Mesothelial cell of epicardium (in vitro differentiated cells): ENCODE measurements at regions not wholly inside any gene's neighbourhood (a gene's known extent, or its start where the extent isn't known, plus 50 kb on each side); places are given as distances from the start of the nearest gene placed in this dataset.

ENCODE experiments used
- DNase-seq, 2 experiments: peaks; one replicate each; pipeline ENCODE4 v3.0.0; 2021; ENCODE audit warnings: low spot score in 2 of 2; ENCODE audit not compliant: unreplicated experiment in 2 of 2
- H3K27ac Mint-ChIP-seq: 2 replicates; pipeline ENCODE4 v1.8.0; 2021; ENCODE audit warnings: mixed read lengths
- H3K27me3 Mint-ChIP-seq: 2 replicates; pipeline ENCODE4 v1.8.0; 2021; ENCODE audit warnings: low read depth, mixed read lengths
- H3K36me3 Mint-ChIP-seq: 2 replicates; pipeline ENCODE4 v1.8.0; 2021; ENCODE audit warnings: mixed read lengths
- H3K4me1 Mint-ChIP-seq: 2 replicates; pipeline ENCODE4 v1.8.0; 2021; ENCODE audit warnings: mixed read lengths
- H3K4me3 Mint-ChIP-seq: 2 replicates; pipeline ENCODE4 v1.8.0; 2021; ENCODE audit warnings: mild to moderate bottlenecking, moderate library complexity, mixed read lengths
- H3K9me3 Mint-ChIP-seq: 2 replicates; pipeline ENCODE4 v1.8.0; 2021; ENCODE audit warnings: mixed read lengths
- TF ChIP-seq, protein P1 (sequence below): fragments of 200-600 bp; sonication (generic); IDR thresholded peaks from one replicate; pipeline ENCODE4 v1.5.0; 2021; ENCODE audit warnings: antibody characterized with exemption; ENCODE audit not compliant: unreplicated experiment

DNA sequence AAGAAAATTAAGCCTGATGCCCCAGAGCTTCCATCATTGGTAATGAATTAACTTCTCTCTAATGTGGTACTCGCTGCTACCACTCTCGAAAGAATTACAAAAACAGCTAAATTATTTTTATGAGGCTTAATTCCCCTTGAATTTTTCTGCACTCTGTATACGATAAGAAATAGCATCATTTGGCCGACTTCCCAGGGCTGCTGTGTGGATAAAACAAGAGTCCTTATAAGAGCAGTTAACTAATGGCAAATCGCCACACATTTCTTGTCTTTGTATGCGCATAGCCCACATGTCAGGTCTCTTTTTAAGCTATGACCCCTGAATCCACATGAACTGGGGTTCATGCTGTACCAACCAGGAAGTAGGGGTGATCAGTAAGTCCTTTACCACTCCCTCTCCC is 668.4 kb downstream of the TMEM182 start:
- Mint-ChIP-seq H3K4me3 (no peak overlapping the region), H3K9me3 (peaks cover 5% of the 10 kb centered on the region), H3K27ac (no peak overlapping the region), H3K36me3 (no peaks in the 10 kb centered on the region), H3K4me1 (no peaks in the 10 kb centered on the region), H3K27me3 (no peaks in the 10 kb centered on the region)
- TF ChIP-seq, protein P1, sequence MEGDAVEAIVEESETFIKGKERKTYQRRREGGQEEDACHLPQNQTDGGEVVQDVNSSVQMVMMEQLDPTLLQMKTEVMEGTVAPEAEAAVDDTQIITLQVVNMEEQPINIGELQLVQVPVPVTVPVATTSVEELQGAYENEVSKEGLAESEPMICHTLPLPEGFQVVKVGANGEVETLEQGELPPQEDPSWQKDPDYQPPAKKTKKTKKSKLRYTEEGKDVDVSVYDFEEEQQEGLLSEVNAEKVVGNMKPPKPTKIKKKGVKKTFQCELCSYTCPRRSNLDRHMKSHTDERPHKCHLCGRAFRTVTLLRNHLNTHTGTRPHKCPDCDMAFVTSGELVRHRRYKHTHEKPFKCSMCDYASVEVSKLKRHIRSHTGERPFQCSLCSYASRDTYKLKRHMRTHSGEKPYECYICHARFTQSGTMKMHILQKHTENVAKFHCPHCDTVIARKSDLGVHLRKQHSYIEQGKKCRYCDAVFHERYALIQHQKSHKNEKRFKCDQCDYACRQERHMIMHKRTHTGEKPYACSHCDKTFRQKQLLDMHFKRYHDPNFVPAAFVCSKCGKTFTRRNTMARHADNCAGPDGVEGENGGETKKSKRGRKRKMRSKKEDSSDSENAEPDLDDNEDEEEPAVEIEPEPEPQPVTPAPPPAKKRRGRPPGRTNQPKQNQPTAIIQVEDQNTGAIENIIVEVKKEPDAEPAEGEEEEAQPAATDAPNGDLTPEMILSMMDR: no peak
- no peak for DNase-seq

DNA sequence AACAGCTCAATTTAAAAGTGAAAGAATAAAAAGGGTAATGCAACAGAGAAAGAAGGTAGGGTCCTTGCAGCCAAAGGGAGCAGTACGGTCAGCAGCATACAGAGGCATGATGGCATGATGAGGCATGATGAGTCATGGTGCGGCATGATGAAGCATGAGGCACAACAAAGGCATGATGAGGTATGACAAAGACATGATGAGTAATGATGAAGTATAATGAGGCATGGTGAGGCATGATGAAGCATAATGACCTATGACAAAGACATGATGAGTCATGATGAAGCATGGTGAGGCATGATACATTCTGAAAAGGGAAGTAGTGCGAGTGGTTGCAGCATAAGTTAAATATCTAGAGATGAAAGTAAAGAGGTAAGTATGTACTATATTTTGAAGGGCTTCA is 673.2 kb downstream of the TMEM182 start:
- peaks cover 5% of the 10 kb centered on the region for H3K9me3 Mint-ChIP-seq
- H3K36me3 Mint-ChIP-seq: no peaks in the 10 kb centered on the region

DNA sequence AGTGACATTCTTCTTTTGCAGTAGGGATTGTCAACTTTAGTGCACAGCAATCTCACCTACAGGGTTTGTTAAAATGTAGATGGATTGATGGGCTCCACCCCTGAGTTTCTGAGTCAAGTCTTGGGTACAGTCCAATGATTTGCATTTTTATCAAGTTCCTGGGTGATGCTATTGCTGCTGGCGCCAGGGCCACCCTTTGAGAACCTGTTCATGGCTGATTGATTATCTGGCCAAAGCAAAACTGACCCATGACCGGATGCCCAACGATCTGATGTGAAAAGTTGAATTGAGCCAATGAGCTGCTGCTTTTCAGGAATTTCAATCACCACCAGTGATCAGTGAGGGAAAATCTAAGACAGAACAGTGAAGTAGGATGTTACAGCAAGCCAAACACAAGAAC is 675.3 kb downstream of the TMEM182 start:
- H3K4me3 Mint-ChIP-seq: no peak overlapping the region
- no peak overlapping the region for H3K27ac Mint-ChIP-seq
- no peaks in the 10 kb centered on the region for H3K9me3 Mint-ChIP-seq
- no peaks in the 10 kb centered on the region for H3K4me1 Mint-ChIP-seq
- H3K36me3 Mint-ChIP-seq: no peaks in the 10 kb centered on the region
- H3K27me3 Mint-ChIP-seq: no peaks in the 10 kb centered on the region
- TF ChIP-seq, protein P1: no peak
- DNase-seq: no peak

More for the DNA sequence above, 673.2 kb downstream of the TMEM182 start:
- TF ChIP-seq, protein P1: no peak
- H3K27me3 Mint-ChIP-seq: no peaks in the 10 kb centered on the region
- no peak overlapping the region for H3K4me3 Mint-ChIP-seq
- no peak overlapping the region for H3K27ac Mint-ChIP-seq
- DNase-seq: no peak
- no peaks in the 10 kb centered on the region for H3K4me1 Mint-ChIP-seq

DNA sequence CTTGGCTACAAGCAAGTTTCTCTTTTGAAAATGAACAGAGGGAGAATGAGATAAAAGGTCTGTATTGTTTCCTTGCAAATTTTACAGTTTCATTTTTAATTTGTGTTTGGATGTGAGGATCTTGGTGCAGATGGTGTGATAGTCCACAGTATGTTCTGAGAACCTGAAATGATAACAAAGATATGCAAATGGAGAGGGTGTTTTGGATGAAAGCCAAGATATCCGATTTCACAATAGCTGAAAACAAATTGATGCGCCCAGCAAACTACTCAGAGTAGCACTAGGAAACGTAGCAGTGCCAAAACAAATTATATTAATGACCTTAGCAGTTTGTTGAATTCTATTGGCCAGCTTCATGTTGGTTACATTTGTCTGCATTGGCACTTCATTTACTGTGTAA is 683.5 kb downstream of the TMEM182 start:
- TF ChIP-seq, protein P1: no peak
- Mint-ChIP-seq H3K4me1 (no peaks in the 10 kb centered on the region), H3K36me3 (no peaks in the 10 kb centered on the region), H3K27me3 (peaks cover 11% of the 10 kb centered on the region), H3K4me3 (no peak overlapping the region), H3K9me3 (no peaks in the 10 kb centered on the region), H3K27ac (no peak overlapping the region)
- DNase-seq: no peak

DNA sequence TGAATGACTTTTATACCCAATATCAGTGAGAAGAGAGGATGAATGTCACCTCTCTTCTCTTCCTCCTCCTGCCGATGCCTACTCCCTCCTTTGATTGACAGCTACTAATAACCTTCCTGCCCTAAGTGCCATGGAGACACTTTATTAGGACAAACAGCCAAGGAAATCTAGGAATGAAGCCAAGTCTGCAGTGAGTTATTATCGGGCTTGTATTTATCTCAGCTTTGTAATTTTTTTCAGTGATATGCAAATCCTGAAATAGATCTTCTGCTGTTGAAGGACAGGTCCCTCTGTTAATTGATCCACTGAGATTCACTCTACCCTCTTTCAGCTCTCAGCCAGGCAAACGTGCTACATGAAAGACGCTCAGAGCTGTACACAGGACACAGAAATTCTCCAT is 686.7 kb downstream of the TMEM182 start:
- Mint-ChIP-seq H3K9me3 (no peaks in the 10 kb centered on the region), H3K27ac (no peak overlapping the region), H3K4me1 (no peaks in the 10 kb centered on the region), H3K27me3 (peaks cover 5% of the 10 kb centered on the region), H3K36me3 (no peaks in the 10 kb centered on the region), H3K4me3 (no peak overlapping the region)
- no peak for DNase-seq
- TF ChIP-seq, protein P1: no peak

DNA sequence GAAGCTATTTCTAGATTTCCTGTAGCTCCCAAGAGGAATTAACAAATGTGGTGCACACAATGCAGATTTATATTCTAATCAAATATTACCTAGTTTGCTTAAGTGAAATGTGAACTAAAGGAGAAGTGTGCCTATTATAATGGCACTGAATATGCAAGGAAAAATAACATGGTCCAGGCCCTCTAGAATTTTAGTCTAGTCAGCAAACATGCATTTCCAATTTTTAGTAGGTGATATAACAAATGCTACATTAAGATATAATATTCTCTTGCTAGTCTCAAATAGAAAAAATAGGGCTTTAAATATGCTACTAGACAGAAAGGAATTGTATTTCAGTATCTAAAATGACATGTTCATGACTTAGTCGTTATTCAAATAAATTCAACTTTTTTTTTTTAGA is 689.5 kb downstream of the TMEM182 start:
- TF ChIP-seq, protein P1: no peak
- Mint-ChIP-seq H3K4me3 (no peak overlapping the region), H3K9me3 (no peaks in the 10 kb centered on the region), H3K27ac (no peak overlapping the region), H3K27me3 (peaks cover 3% of the 10 kb centered on the region), H3K4me1 (no peaks in the 10 kb centered on the region), H3K36me3 (no peaks in the 10 kb centered on the region)
- DNase-seq: no peak
